Left colon (tissue), 2 donors: ENCODE measurements at regions not wholly inside any gene's neighbourhood (a gene's known extent, or its start where the extent isn't known, plus 50 kb on each side); places are given as distances from the start of the nearest gene placed in this dataset.
"Not testable (repeated sequence)": the region's sequence is repeated elsewhere in the genome, so short reads cannot be mapped to it uniquely, and the experiment has no call there.

Experiments
- ATAC-seq: fragments of 200-7000 bp; cut with Tn5 transposase; one replicate; pipeline ENCODE4 v1.9.1; 2020; ENCODE audit warnings: mild to moderate bottlenecking, moderate library complexity
- DNase-seq, 2 donors: peaks; one replicate each; pipeline ENCODE4 v3.0.0-alpha.2; 2020
- intact Hi-C, 2 donors: fragments of 100-400 bp; cut with DNase I in 1 of 2; cut with micrococcal nuclease in 1 of 2; formaldehyde crosslinking; loops; one replicate each; pipeline versions ENCODE4 v1.11.2 to v1.14.0; 2022; cut with DNase I, micrococcal nuclease
- donor health status: DM: no; HTN: no; CAD: no.
- donor health status: DM: yes; HTN: yes; CAD: no.

- no peak for ATAC-seq
- DNase-seq: no peak
- intact Hi-C loops: no loop called here
These were observed 359.0 kb upstream of the RORB start for GRCh38 chr9:74138182-74138581.

GRCh38 chr9:74140141-74140540 lies 357.0 kb upstream of the RORB start:
- ATAC-seq (no peak), DNase-seq (no peak)
- intact Hi-C loops: no loop called here

GRCh38 chr9:74147906-74148305 lies 349.2 kb upstream of the RORB start:
- DNase-seq (no peak), ATAC-seq (no peak)
- intact Hi-C loops: no loop called here

GRCh38 chr9:74172874-74173273 lies 324.3 kb upstream of the RORB start:
- ATAC-seq (no peak), DNase-seq (no peak)
- intact Hi-C loops: no loop called here

- DNase-seq (no peak), ATAC-seq (no peak)
- intact Hi-C loops: no loop called here
These were observed 323.9 kb upstream of the RORB start for GRCh38 chr9:74173284-74173683.

GRCh38 chr9:74197771-74198170 lies 299.4 kb upstream of the RORB start:
- intact Hi-C loops, DNase-seq, ATAC-seq: not testable (repeated sequence)

- intact Hi-C loops: no loop called here
- ATAC-seq: no peak
- DNase-seq: no peak
These were observed 292.1 kb upstream of the RORB start for GRCh38 chr9:74205056-74205455.

GRCh38 chr9:74218385-74219063 lies 278.6 kb upstream of the RORB start:
- intact Hi-C loops: no loop called here
- ATAC-seq: no peak

GRCh38 chr9:74220327-74220726 lies 276.8 kb upstream of the RORB start:
- intact Hi-C loops: no loop called here

More at GRCh38 chr9:74218385-74219063, 278.6 kb upstream of the RORB start:
- no peak for DNase-seq

GRCh38 chr9:74236857-74237256 lies 260.3 kb upstream of the RORB start:
- ATAC-seq: no peak
- no peak for DNase-seq
- intact Hi-C loops: no loop called here

More at GRCh38 chr9:74220327-74220726, 276.8 kb upstream of the RORB start:
- DNase-seq (no peak), ATAC-seq (no peak)

- intact Hi-C loops: no loop called here
- ATAC-seq (no peak), DNase-seq (no peak)
These were observed 251.2 kb upstream of the RORB start for GRCh38 chr9:74245866-74246497.

- ATAC-seq: no peak
- intact Hi-C loops: no loop called here
- DNase-seq: no peak
These were observed 241.6 kb upstream of the RORB start for GRCh38 chr9:74255489-74255984.

- intact Hi-C loops: no loop called here
- DNase-seq (no peak), ATAC-seq (no peak)
These were observed 221.1 kb upstream of the RORB start for GRCh38 chr9:74275872-74276508.

GRCh38 chr9:74277532-74277931 lies 219.6 kb upstream of the RORB start:
- no peak for DNase-seq
- intact Hi-C loops: no loop called here
- no peak for ATAC-seq

GRCh38 chr9:74281674-74282073 lies 215.5 kb upstream of the RORB start:
- DNase-seq (no peak), ATAC-seq (no peak)
- intact Hi-C loops: no loop called here

GRCh38 chr9:74282526-74283253 lies 214.4 kb upstream of the RORB start:
- intact Hi-C loops: no loop called here
- DNase-seq (no peak), ATAC-seq (no peak)

- no peak for DNase-seq
- ATAC-seq: no peak
- intact Hi-C loops: no loop called here
These were observed 212.3 kb upstream of the RORB start for GRCh38 chr9:74284581-74285450.

- DNase-seq (no peak), ATAC-seq (no peak)
- intact Hi-C loops: no loop called here
These were observed 203.7 kb upstream of the RORB start for GRCh38 chr9:74293479-74293878.

- intact Hi-C loops: no loop called here
- DNase-seq (no peak), ATAC-seq (no peak)
These were observed 193.2 kb upstream of the RORB start for GRCh38 chr9:74303945-74304344.
